Retina (tissue), 1 donor: ENCODE measurements at regions not wholly inside any gene's neighbourhood (a gene's known extent, or its start where the extent isn't known, plus 50 kb on each side); places are given as distances from the start of the nearest gene placed in this dataset.

Source experiments
- DNase-seq: peaks from one replicate; pipeline ENCODE4 v3.0.0-alpha.2; 2016

- no peak for DNase-seq
Observed at GRCh38 chr15:72965671-72966070, 86.6 kb upstream of the NEO1 start.

DNA sequence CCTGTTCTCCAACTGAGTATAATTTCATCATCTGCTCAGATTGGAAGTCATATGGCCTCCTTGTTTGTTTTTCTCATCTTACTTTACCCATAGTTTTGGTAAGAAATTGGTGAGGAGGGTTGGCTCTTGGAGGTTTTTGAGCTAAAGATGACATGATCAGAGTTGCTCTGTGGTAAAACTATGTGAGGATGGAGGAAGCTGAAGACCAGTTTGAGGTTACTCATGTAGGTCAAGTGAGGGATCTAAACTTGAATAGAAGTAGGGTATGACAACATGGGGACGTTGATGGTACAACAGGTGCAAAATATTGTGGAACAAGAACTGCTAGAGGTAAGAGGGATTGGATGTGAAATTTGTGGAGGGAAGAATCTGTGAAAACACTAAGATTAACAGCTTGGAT is 87.7 kb upstream of the NEO1 start:
- no peak for DNase-seq

GRCh38 chr15:72964135-72964534 is 88.1 kb upstream of the NEO1 start:
- no peak for DNase-seq

GRCh38 chr15:72962054-72962702 is 90.1 kb upstream of the NEO1 start:
- DNase-seq = no peak

DNA sequence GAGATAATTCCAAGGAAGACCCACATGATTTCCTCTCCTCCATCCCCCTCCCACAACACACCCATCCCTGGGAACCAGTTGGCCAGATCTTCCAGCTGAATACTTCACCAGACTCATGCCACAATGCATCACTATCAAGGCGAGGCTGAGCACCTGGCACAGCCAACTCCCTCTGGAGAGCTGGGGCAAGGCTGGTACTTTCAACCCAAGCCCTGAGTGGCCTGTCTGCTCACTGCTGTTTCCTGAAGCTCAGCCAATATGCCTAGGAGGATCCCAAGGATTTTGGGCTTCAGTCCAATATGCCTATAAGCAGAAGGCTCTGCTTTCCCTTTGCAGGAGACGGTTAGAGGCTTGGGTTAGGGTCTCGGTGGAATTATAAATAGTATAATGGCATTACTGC is 90.9 kb upstream of the NEO1 start:
- DNase-seq = peak; percentile 31

GRCh38 chr15:72958634-72959033 is 93.6 kb upstream of the NEO1 start:
- no peak for DNase-seq

DNA sequence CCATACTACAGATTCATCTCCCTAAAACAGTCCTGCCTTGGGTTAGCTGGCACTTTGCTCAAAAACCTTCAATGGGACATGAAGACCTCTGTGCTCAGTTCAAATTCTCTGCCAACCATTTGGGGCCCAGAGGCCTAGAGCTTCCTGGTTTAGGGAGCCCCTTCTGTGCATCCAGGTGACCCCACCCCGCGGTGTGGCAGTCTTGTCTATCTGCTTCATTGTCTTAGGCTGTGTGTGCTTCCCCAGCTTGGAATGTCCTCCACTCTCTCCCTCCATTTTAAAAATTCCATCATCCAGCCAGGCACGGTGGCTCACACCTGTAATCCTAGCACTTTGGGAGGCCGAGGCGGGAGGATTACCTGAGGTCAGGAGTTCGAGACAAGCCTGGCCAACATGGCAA is 99.0 kb upstream of the NEO1 start:
- DNase-seq = no peak

- no peak for DNase-seq
Observed at GRCh38 chr15:72952151-72952550, 100.1 kb upstream of the NEO1 start.

DNA sequence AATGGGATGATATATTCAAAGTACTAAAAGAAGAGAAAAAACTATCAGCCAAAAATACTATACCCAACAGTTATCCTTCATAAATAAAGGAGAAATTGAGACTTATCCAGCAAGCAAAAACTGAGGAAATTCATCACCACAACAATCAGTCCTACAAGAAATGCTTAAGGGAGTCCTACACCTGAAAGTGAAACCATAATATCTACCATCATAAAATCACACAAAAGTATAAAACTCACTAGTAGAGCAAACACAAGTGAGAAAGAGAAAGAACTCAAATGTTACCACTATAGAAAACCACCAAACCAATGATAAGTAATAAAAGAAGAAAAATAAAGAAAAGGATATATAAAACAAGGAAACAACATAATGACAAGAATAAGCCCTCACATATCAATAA is 103.6 kb upstream of the NEO1 start:
- no peak for DNase-seq

GRCh38 chr15:72947709-72948108 is 104.6 kb upstream of the NEO1 start:
- DNase-seq = no peak

- no peak for DNase-seq
Observed at GRCh38 chr15:72944565-72944964, 107.7 kb upstream of the NEO1 start.

DNA sequence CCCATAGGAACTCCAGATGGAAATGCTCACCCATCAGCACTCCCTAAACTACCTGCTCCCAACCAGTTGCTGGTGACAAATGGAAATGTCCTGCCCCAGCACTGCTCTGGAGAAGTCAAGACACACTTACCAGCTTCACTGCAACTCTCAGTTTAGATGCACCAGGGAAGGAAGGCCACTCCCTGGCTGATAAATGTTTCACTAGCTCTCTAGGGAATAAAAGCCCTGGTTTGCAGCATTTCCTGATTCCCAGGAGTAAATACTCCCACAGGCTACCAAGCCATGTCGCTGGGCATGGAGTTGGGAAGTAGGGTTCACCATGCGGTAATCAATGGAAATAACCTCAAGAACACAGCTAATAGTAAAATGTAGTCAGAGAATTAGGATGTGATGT is 112.0 kb upstream of the NEO1 start:
- DNase-seq = no peak

DNA sequence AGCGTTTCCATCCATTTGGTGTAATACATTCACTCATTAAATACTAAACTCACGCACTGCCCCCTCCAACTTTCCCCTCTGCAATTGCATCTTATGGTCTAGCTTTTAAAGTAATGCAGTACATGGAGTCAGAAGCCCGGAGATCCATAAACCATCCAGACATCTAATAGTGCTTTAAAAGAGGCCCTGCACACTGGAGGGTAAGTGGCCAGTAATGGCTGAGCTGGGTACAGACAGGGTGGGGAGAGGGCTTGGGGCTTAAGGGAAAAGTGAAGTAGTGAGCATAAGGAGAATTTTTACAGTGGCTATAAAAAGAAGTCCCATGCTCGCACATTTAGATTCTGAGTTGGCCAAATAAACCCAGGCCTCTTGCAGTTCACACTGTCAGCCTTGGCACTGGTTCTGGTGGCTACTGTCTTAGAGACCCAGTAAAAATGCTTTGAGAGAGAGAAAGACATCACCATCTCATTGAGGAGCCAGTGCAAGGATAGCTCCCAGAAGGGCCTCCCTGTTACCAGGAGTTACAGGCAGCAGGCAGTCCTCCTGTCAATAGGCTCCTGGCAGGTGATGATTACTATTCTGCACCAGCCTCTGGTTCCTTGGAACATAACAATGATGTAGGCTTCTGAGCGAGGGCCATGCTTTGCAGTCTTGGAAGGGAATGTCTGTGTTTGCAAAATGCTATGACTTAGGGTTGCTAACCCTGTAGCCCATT is 112.6 kb upstream of the NEO1 start:
- DNase-seq = no peak

DNA sequence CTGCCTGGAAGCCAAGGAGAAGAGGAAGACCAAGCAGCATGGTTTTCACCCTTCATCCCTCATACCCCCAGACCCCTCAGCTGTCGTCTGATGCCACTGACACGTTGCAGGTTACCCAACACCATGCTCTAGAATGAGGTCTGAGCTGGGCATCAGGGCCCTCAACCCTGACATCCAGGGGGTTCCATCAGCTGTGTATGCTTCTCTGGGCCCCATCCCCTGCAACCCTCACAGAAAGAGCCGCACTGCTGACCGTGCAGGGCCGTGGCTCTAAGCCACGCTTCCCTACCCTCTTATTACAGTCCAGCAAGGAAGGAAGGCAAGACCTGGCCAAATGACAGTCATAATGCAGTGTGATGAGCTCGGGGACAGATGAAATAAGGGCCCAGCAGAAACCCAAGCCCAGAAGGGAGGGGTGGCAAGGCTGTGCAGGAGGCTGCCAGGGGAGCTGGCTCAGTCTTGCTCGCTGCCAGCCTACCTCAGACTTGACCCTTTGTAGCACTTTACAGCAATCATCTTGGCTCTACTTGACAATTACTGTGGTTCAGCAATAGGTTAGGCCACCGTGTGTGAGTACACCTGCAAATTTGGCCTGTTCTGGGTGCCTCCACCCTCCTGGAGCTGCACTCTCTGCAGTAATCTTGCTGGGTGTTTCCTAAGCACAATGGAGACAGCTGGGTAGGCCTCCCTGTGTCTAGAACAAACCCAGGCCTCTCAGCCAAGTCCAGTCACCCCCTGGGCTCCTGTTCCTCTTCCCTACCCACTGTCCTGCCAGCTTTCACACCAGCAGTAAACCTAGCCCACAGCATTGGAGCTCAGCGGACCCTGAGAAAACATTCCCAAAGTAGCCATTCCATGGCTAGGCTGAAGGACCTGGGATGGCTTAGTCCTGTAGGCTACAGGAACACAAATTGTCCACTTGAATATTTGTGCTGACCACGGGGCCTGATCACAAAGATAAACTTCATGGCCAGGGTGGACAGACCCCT is 115.3 kb upstream of the NEO1 start:
- DNase-seq = no peak

GRCh38 chr15:72936237-72936636 is 116.0 kb upstream of the NEO1 start:
- no peak for DNase-seq

DNA sequence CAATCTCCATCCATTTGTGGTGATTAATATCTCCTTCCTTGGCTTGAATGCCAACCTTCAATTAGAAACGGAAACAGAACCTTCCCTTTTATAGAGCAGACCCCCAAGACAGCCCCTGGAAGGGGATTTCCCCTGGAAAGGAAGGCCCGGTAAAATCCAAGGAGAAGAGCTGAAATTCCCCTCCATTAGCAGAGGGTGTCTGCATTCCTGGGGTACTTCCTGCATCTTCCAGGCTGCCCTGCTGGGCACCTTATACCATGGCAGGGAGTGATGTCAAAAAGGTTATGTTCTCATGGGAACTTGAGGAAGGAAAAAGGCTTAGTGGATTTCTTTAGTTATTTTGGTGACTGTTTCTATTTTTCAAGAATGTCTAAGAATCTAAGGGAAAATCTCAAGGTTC is 116.7 kb upstream of the NEO1 start:
- no peak for DNase-seq

DNA sequence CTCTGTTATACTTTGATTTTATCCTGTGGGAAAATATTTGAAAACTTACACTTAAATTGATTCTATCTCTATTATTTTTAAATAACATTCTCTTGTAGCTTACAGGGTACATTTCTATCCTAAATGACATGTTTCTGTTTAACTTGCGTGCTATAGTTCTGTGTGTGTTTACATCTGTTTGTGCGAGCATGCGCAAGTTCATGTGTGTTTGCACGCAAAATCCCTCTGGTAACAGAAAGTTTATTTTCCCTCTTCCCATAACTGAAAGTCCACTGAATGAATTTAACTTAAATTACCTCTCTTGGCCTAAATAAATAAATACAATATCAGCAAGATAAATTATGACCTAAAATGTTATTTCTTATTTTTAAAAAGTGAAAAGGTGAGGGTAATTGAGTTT is 117.3 kb upstream of the NEO1 start:
- no peak for DNase-seq

DNA sequence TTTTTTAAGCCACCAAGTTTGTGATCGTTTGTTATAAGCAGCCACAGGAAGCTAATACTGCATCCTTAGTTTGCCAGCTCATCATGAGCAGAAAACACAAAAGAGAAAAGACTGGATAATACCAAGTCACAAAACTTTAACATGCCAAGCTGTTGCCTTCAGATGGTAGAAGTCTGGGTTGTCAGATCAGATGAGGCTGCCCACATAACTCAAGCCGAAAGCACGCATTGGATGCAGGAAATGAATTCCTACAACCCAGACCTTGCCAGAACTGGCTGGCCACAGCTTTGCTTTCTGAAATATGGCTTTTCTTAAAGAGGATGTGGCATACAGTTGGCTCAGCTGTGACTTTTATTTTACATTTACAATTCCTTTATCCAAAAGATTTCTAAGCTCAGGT is 118.3 kb upstream of the NEO1 start:
- no peak for DNase-seq

GRCh38 chr15:72932472-72932871 is 119.8 kb upstream of the NEO1 start:
- no peak for DNase-seq

GRCh38 chr15:72927451-72927850 is 124.8 kb upstream of the NEO1 start:
- no peak for DNase-seq

GRCh38 chr15:72925661-72926060 is 126.6 kb upstream of the NEO1 start:
- no peak for DNase-seq

GRCh38 chr15:72923289-72923688 is 129.0 kb upstream of the NEO1 start:
- DNase-seq = no peak

DNA sequence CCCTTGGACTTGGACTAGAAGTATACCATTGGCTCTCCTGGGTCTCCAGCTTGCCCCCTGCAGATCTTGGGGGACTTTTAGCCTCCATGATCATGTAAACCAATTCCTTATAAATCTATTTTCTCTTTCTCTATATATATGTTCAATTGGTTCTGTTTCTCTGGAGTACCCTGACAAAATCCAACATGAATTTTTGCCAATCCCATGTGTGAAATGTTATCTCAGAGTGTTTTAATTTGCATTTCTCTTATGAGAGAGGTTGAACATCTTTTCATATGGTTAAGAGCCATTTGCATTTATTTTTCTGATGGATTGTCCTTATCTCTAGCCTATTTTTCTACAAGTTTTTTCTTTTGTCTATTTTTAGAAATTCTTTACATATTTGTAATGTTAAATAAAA is 131.7 kb upstream of the NEO1 start:
- no peak for DNase-seq
